Body of pancreas (tissue), 4 donors: ENCODE measurements at regions not wholly inside any gene's neighbourhood (a gene's known extent, or its start where the extent isn't known, plus 50 kb on each side); places are given as distances from the start of the nearest gene placed in this dataset.

ENCODE experiments used
- POLR2A ChIP-seq, 3 donors: fragments of 450-650 bp; IDR thresholded peaks; one replicate each; pipeline ENCODE4 v1.6.1; 2016; ENCODE audit warnings: antibody characterized with exemption in 3 of 3, mild to moderate bottlenecking in 2 of 3
- TF ChIP-seq, protein P1 (sequence below), 7 experiments: fragments of 450-650 bp in 4 of 7; fragments of 200-600 bp in 3 of 7; sonication (generic) in 3 of 7; IDR thresholded peaks; one replicate each; pipeline ENCODE4 v1.5.1; 2016 to 2019; ENCODE audit warnings: antibody characterized with exemption in 7 of 7

DNA sequence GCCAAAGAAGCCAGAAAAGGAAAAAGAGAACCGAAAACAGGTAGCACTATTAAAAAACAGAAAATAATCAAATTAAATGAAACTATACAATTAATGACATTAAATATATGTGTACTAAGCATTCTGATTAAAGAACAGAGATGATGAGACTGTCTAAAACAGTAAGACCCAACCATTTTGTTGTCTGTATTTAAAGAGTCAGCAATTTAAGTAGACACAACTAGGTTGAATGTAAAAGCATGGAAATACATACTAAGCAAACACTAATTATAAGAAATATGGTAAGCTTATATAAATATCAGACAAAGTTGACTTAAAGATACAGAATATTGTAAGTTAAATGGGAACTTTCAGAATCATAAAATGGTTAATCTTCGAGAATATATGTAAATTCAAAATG lies 774.6 kb upstream of the RAG2 start:
- TF ChIP-seq, protein P1, sequence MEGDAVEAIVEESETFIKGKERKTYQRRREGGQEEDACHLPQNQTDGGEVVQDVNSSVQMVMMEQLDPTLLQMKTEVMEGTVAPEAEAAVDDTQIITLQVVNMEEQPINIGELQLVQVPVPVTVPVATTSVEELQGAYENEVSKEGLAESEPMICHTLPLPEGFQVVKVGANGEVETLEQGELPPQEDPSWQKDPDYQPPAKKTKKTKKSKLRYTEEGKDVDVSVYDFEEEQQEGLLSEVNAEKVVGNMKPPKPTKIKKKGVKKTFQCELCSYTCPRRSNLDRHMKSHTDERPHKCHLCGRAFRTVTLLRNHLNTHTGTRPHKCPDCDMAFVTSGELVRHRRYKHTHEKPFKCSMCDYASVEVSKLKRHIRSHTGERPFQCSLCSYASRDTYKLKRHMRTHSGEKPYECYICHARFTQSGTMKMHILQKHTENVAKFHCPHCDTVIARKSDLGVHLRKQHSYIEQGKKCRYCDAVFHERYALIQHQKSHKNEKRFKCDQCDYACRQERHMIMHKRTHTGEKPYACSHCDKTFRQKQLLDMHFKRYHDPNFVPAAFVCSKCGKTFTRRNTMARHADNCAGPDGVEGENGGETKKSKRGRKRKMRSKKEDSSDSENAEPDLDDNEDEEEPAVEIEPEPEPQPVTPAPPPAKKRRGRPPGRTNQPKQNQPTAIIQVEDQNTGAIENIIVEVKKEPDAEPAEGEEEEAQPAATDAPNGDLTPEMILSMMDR (IDR thresholded peaks at IDR 0.05) = no peak
- no peak for TF ChIP-seq POLR2A (IDR thresholded peaks at IDR 0.05)
